ENCODE measurements at regions not wholly inside any gene's neighbourhood (a gene's known extent, or its start where the extent isn't known, plus 50 kb on each side); places are given as distances from the start of the nearest gene placed in this dataset.

- H3K27me3 ChIP-seq (ENCODE audit: low read length) = no peaks in the 10 kb centered on the region
- CTCF ChIA-PET = no interaction called here
- peak; percentile 45 for ATAC-seq
- H3K79me2 ChIP-seq (ENCODE audit: low read length) = peaks cover 9% of the 10 kb centered on the region
- H3K36me3 ChIP-seq (ENCODE audit: low read depth, low read length) = no peaks in the 10 kb centered on the region; the same call in 1 of the 2 replicates
- POLR2A ChIA-PET (ENCODE audit: unreplicated experiment) = no interaction called here
- H4K20me1 ChIP-seq (ENCODE audit: low read length) = no peaks in the 10 kb centered on the region
- BruUV-seq (replicated peaks) = no TSS peak
- DNase-seq = peak; percentile 41
- H3K9me3 ChIP-seq (ENCODE audit: low read length) = no peaks in the 10 kb centered on the region
- H3K9me2 ChIP-seq (replicated peaks; ENCODE audit: low read length) = no peaks in the 10 kb centered on the region
- peak overlapping the region; percentile 73 for H3K27ac ChIP-seq (ENCODE audit: low read length)
- no peaks in the 10 kb centered on the region for H3F3A ChIP-seq (ENCODE audit: low read length, unreplicated experiment)
- peaks cover 11% of the 10 kb centered on the region for H3K4me1 ChIP-seq (ENCODE audit: insufficient read depth, low read length)
- intact Hi-C loops (cut with micrococcal nuclease) = no loop called here
- no peak overlapping the region for H2AFZ ChIP-seq (ENCODE audit: low read length)
- no peak overlapping the region for H3K4me3 ChIP-seq (ENCODE audit: low read length)
- no peak for TF ChIP-seq EZH2phosphoT487 (IDR thresholded peaks at IDR 0.05; ENCODE audit: borderline replicate concordance, low read length)
- TF ChIP-seq CTCF (conservative IDR thresholded peaks at IDR 0.05; ENCODE audit: low read depth, low read length) = no peak
- no peak for TF ChIP-seq EZH2 (IDR thresholded peaks at IDR 0.05; ENCODE audit: low read length, unreplicated experiment)
- H3K4me2 ChIP-seq (ENCODE audit: low read length) = 0 out of 2 replicates have a peak overlapping the region, but pooled peaks have one; percentile 18
- peak overlapping the region; percentile 9; the same call in 1 of the 2 replicates for H3K9ac ChIP-seq (ENCODE audit: low read length)
Observed at GRCh38 chr19:46963093-46963734, 56.4 kb upstream of the NPAS1 start.

GRCh38 chr19:46967578-46968032, 52.0 kb upstream of the NPAS1 start:
- H3K9ac ChIP-seq (ENCODE audit: low read length) = no peak overlapping the region

More at GRCh38 chr19:46967578-46968032, 52.0 kb upstream of the NPAS1 start:
- no peak for ATAC-seq
- BruUV-seq (replicated peaks) = no TSS peak
- Histone ChIP-seq H3K27me3 (ENCODE audit: low read length) (no peaks in the 10 kb centered on the region), H3K79me2 (ENCODE audit: low read length) (no peaks in the 10 kb centered on the region), H3K9me3 (ENCODE audit: low read length) (no peaks in the 10 kb centered on the region), H3K4me1 (ENCODE audit: insufficient read depth, low read length) (peaks cover 19% of the 10 kb centered on the region), H3F3A (ENCODE audit: low read length, unreplicated experiment) (no peaks in the 10 kb centered on the region), H3K27ac (ENCODE audit: low read length) (no peak overlapping the region), H4K20me1 (ENCODE audit: low read length) (no peaks in the 10 kb centered on the region), H2AFZ (ENCODE audit: low read length) (no peak overlapping the region), H3K9me2 (replicated peaks; ENCODE audit: low read length) (no peaks in the 10 kb centered on the region), H3K36me3 (ENCODE audit: low read depth, low read length) (no peaks in the 10 kb centered on the region; the same call in 1 of the 2 replicates), H3K4me3 (ENCODE audit: low read length) (no peak overlapping the region), H3K4me2 (ENCODE audit: low read length) (no peak overlapping the region)
- TF ChIP-seq EZH2phosphoT487 (IDR thresholded peaks at IDR 0.05; ENCODE audit: borderline replicate concordance, low read length) (no peak), EZH2 (IDR thresholded peaks at IDR 0.05; ENCODE audit: low read length, unreplicated experiment) (no peak), CTCF (conservative IDR thresholded peaks at IDR 0.05; ENCODE audit: low read depth, low read length) (no peak)
- no peak for DNase-seq
- ChIA-PET POLR2A (ENCODE audit: unreplicated experiment) (no interaction called here), CTCF (no interaction called here)
- intact Hi-C loops (cut with micrococcal nuclease) = no loop called here

Measured in PC-3 (cell line).